HepG2 (cell line): ENCODE measurements at regions not wholly inside any gene's neighbourhood (a gene's known extent, or its start where the extent isn't known, plus 50 kb on each side); places are given as distances from the start of the nearest gene placed in this dataset.

Experiments
- ATAC-seq: fragments of 200-7000 bp; cut with Tn5 transposase; 3 replicates; pipeline ENCODE4 v1.9.1; 2020; ENCODE audit warnings: mild to moderate bottlenecking, moderate library complexity
- BruUV-seq: library from RNA; stranded (reverse); fragments of 400-500 nt; replicated peaks from 2 replicates; lab custom pipeline; 2021; lab: Mats Ljungman, UMichigan
- CTCF ChIA-PET: fragments of 300-600 bp; formaldehyde crosslinking; extraction: SDS; loops from one replicate; lab custom pipeline; 2021; ENCODE audit warnings: low total read pairs, inconsistent platforms, low intra/inter-chr PET ratio; lab: Yijun Ruan, JAX
- POLR2A ChIA-PET: fragments of 350-600 bp; sonication (Branson Sonifier 250); formaldehyde crosslinking; loops from one replicate; lab custom pipeline; 2020; ENCODE audit warnings: antibody characterized with exemption, inconsistent platforms; lab: Yijun Ruan, JAX
- DNase-seq: peaks from one replicate; pipeline ENCODE4 v3.0.0-alpha.2; 2015; ENCODE audit warnings: low spot score
- FAIRE-seq: peaks from 3 replicates; lab custom pipeline; 2011; peaks lifted over from hg19 to GRCh38; lab: Jason Lieb, UNC
- H2AFZ ChIP-seq: one replicate; pipeline ENCODE4 v1.6.1; 2011; ENCODE audit warnings: low read length, inconsistent platforms
- H3K27ac ChIP-seq: fragments of 300-600 bp; 3 replicates; pipeline ENCODE4 v1.8.0; 2011; ENCODE audit warnings: mixed run types, mild to moderate bottlenecking, mixed read lengths, low read length, inconsistent platforms; ENCODE audit not compliant: insufficient read depth; ENCODE audit errors: extremely low read length
- H3K27me3 ChIP-seq, 2 experiments: fragments of 200-600 bp in 1 of 2; 2 replicates in 1 of 2; 3 replicates in 1 of 2; pipeline versions ENCODE4 v1.6.0 to v1.8.0; 2011; ENCODE audit warnings: low read length in 2 of 2, mild to moderate bottlenecking in 2 of 2, moderate library complexity in 2 of 2, inconsistent platforms in 1 of 2; ENCODE audit not compliant: insufficient read depth in 2 of 2, control insufficient read depth in 1 of 2
- H3K36me3 ChIP-seq, 2 experiments: fragments of 200-600 bp in 1 of 2; replicated peaks in 1 of 2; 2 replicates in 1 of 2; 3 replicates in 1 of 2; pipeline versions ENCODE4 v1.5.1 to v1.8.0; 2011; ENCODE audit warnings: low read length in 2 of 2, inconsistent platforms in 1 of 2; ENCODE audit not compliant: insufficient read depth in 2 of 2, control insufficient read depth in 1 of 2
- H3K4me1 ChIP-seq: 2 replicates; pipeline ENCODE4 v1.5.1; 2012; ENCODE audit warnings: low read length, inconsistent platforms; ENCODE audit not compliant: insufficient read depth
- H3K4me2 ChIP-seq: 2 replicates; pipeline ENCODE4 v1.6.0; 2011; ENCODE audit warnings: low read depth, low read length, inconsistent platforms
- H3K4me3 ChIP-seq, 3 experiments: fragments of 200-600 bp in 1 of 3; sonication (generic), shearing (Covaris generic) in 1 of 3; replicated peaks in 1 of 3; 2 replicates each; pipeline ENCODE4 v1.5.1; 2011 to 2016; ENCODE audit warnings: low read length in 3 of 3, inconsistent platforms in 2 of 3, low read depth in 2 of 3, mild to moderate bottlenecking in 2 of 3, control low read depth in 1 of 3, mixed read lengths in 1 of 3; ENCODE audit not compliant: insufficient read depth in 1 of 3
- H3K79me2 ChIP-seq: one replicate; pipeline ENCODE4 v1.6.1; 2011; ENCODE audit warnings: low read length, inconsistent platforms; ENCODE audit not compliant: insufficient read depth
- H3K9ac ChIP-seq: 2 replicates; pipeline ENCODE4 v1.6.0; 2011; ENCODE audit warnings: mild to moderate bottlenecking, low read depth, low read length, inconsistent platforms; ENCODE audit not compliant: insufficient read depth
- H3K9me3 ChIP-seq: 2 replicates; pipeline ENCODE4 v1.5.1; 2012; ENCODE audit warnings: mild to moderate bottlenecking, low read length
- H4K20me1 ChIP-seq: 2 replicates; pipeline ENCODE4 v1.6.0; 2011; ENCODE audit warnings: inconsistent platforms, mild to moderate bottlenecking, low read length, moderate library complexity; ENCODE audit not compliant: insufficient read depth
- CREB1 ChIP-seq, 2 experiments: fragments of 450-650 bp in 1 of 2; IDR thresholded peaks; 2 replicates each; pipeline ENCODE4 v1.6.1; 2016 to 2017; ENCODE audit warnings: control low read depth in 1 of 2, mild to moderate bottlenecking in 1 of 2, missing compliant biosample characterization in 1 of 2, missing genetic modification characterization in 1 of 2
- GABPB1 ChIP-seq: IDR thresholded peaks from 2 replicates; pipeline ENCODE4 v1.6.1; 2016; ENCODE audit warnings: mild to moderate bottlenecking, missing genetic modification reagents, moderate library complexity, missing compliant biosample characterization
- MAF1 ChIP-seq: sonication (generic); formaldehyde crosslinking; IDR thresholded peaks from 2 replicates; pipeline ENCODE4 v1.5.0; 2020; ENCODE audit warnings: missing genetic modification reagents, borderline replicate concordance
- MAZ ChIP-seq, 2 experiments: sonication (generic) in 1 of 2; formaldehyde crosslinking in 1 of 2; IDR thresholded peaks; 2 replicates each; pipeline versions ENCODE4 v1.5.0 to v1.6.1; 2012 to 2020; ENCODE audit warnings: low read depth in 2 of 2, mild to moderate bottlenecking in 2 of 2, borderline replicate concordance in 1 of 2, improper control_type of control experiment in 1 of 2, low read length in 1 of 2, missing genetic modification reagents in 1 of 2, moderate library complexity in 1 of 2
- NCOA5 ChIP-seq: sonication (generic); formaldehyde crosslinking; IDR thresholded peaks from 2 replicates; pipeline ENCODE4 v1.4.0; 2020; ENCODE audit warnings: missing genetic modification reagents
- RFX5 ChIP-seq: IDR thresholded peaks from 2 replicates; pipeline ENCODE4 v1.6.1; 2011; ENCODE audit warnings: low read depth, low read length, improper control_type of control experiment
- XBP1 ChIP-seq: sonication (generic); formaldehyde crosslinking; IDR thresholded peaks from 2 replicates; pipeline ENCODE4 v1.5.0; 2020; ENCODE audit warnings: missing genetic modification reagents
- ZNF263 ChIP-seq: sonication (generic); formaldehyde crosslinking; IDR thresholded peaks from 2 replicates; pipeline ENCODE4 v1.4.0; 2020; ENCODE audit warnings: missing genetic modification reagents
- ZNF292 ChIP-seq: sonication (generic); formaldehyde crosslinking; IDR thresholded peaks from 2 replicates; pipeline ENCODE4 v1.8.1; 2022; ENCODE audit warnings: mild to moderate bottlenecking, low read depth, missing genetic modification reagents, borderline replicate concordance
- ZNF33B ChIP-seq: sonication (generic); formaldehyde crosslinking; IDR thresholded peaks from 2 replicates; pipeline ENCODE4 v1.5.1; 2020; ENCODE audit warnings: mild to moderate bottlenecking, missing genetic modification reagents
- ZNF496 ChIP-seq: sonication (generic); formaldehyde crosslinking; IDR thresholded peaks from 2 replicates; pipeline ENCODE4 v1.8.1; 2023; ENCODE audit warnings: mild to moderate bottlenecking, moderate library complexity, missing genetic modification reagents; ENCODE audit not compliant: insufficient replicate concordance
- ZNF564 ChIP-seq: sonication (generic); formaldehyde crosslinking; IDR thresholded peaks from 2 replicates; pipeline ENCODE4 v1.8.1; 2023; ENCODE audit warnings: mild to moderate bottlenecking, missing genetic modification reagents
- ZNF768 ChIP-seq: sonication (generic); formaldehyde crosslinking; IDR thresholded peaks from 2 replicates; pipeline ENCODE4 v1.4.0; 2020; ENCODE audit warnings: missing genetic modification reagents
- in situ Hi-C: cut with HindIII; loops from 2 replicates; pipeline ENCODE4 v1.10.0; 2017; ENCODE audit warnings: low pct_unique_long_range_greater_than_20kb; ENCODE audit not compliant: extremely low pct_ligation_motif_present
- intact Hi-C: fragments of 100-400 bp; cut with micrococcal nuclease; formaldehyde crosslinking; loops from one replicate; pipeline ENCODE4 v1.10.0; 2022; ENCODE audit not compliant: unreplicated experiment
- TF ChIP-seq, protein P1 (sequence below): sonication (generic); formaldehyde crosslinking; IDR thresholded peaks from 2 replicates; pipeline ENCODE4 v1.8.0; 2022; ENCODE audit warnings: missing genetic modification reagents, low read depth, mild to moderate bottlenecking, borderline replicate concordance
- TF ChIP-seq, protein P2 (sequence below): sonication (generic); formaldehyde crosslinking; IDR thresholded peaks from 2 replicates; pipeline ENCODE4 v1.4.0; 2020; ENCODE audit warnings: missing genetic modification reagents
- TF ChIP-seq, protein P3 (sequence below): sonication (generic); formaldehyde crosslinking; IDR thresholded peaks from 2 replicates; pipeline ENCODE4 v1.4.0; 2020; ENCODE audit warnings: mild to moderate bottlenecking, missing genetic modification reagents

DNA sequence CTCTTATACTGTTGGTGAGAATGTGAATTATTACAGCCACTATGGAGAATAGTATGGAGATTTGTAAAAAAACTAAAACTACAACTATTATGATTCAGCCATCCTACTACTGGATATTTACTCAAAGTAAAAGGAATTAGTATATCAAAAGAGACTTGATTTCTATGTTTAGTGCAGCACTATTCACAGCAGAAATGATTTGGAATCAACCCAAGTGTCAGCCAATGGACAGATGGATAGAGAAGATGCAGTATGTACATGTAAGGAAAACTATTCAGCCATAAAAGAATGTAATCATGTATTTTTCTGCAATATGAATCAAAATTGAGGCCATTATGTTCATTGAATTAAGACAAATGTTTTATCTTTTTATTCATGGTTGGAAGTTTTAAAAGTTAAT, 1705.5 kb downstream of the SLITRK1 start:
- Histone ChIP-seq H3K36me3 (no peaks in the 10 kb centered on the region), H3K9ac (no peak overlapping the region), H2AFZ (no peak overlapping the region), H3K9me3 (no peaks in the 10 kb centered on the region), H3K27me3 (no peaks in the 10 kb centered on the region), H4K20me1 (no peaks in the 10 kb centered on the region), H3K27ac (no peak overlapping the region), H3K4me2 (no peak overlapping the region), H3K4me3 (no peak overlapping the region), H3K79me2 (no peaks in the 10 kb centered on the region), H3K4me1 (no peaks in the 10 kb centered on the region)
- ChIA-PET CTCF (no interaction called here), POLR2A (no interaction called here)
- ATAC-seq, result no peak
- no TSS peak for BruUV-seq
- intact Hi-C loops, result no loop called here
- no peak for DNase-seq
- no peak for FAIRE-seq
- in situ Hi-C loops, result no loop called here
- TF ChIP-seq, protein P1, sequence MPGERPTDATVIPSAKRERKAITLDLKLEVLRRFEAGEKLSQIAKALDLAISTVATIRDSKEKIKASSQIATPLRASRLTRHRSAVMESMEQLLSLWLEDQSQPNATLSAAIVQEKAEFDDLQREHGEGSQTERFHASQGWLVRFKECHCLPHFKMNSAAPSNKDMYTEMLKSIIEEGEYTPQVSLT (CRISPR knock-in tag), result no peak
- TF ChIP-seq ZNF33B (no peak), NCOA5 (no peak), XBP1 (CRISPR knock-in tag) (no peak), ZNF496 (CRISPR knock-in tag) (no peak), ZNF564 (CRISPR knock-in tag) (no peak), CREB1 (IDR thresholded peaks at IDR 0.05) (no peak), CREB1 (CRISPR knock-in tag; IDR thresholded peaks at IDR 0.05) (no peak), ZNF768 (CRISPR knock-in tag) (no peak), GABPB1 (CRISPR knock-in tag) (no peak), ZNF292 (CRISPR knock-in tag) (no peak), RFX5 (no peak), MAZ (IDR thresholded peaks at IDR 0.05; ENCODE audit: borderline replicate concordance, low read depth, low read length) (no peak), MAZ (CRISPR knock-in tag; IDR thresholded peaks at IDR 0.05; ENCODE audit: low read depth) (no peak), ZNF263 (CRISPR knock-in tag) (no peak), MAF1 (CRISPR knock-in tag) (no peak)
- TF ChIP-seq, protein P2, sequence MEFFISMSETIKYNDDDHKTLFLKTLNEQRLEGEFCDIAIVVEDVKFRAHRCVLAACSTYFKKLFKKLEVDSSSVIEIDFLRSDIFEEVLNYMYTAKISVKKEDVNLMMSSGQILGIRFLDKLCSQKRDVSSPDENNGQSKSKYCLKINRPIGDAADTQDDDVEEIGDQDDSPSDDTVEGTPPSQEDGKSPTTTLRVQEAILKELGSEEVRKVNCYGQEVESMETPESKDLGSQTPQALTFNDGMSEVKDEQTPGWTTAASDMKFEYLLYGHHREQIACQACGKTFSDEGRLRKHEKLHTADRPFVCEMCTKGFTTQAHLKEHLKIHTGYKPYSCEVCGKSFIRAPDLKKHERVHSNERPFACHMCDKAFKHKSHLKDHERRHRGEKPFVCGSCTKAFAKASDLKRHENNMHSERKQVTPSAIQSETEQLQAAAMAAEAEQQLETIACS, result no peak
- TF ChIP-seq, protein P3, sequence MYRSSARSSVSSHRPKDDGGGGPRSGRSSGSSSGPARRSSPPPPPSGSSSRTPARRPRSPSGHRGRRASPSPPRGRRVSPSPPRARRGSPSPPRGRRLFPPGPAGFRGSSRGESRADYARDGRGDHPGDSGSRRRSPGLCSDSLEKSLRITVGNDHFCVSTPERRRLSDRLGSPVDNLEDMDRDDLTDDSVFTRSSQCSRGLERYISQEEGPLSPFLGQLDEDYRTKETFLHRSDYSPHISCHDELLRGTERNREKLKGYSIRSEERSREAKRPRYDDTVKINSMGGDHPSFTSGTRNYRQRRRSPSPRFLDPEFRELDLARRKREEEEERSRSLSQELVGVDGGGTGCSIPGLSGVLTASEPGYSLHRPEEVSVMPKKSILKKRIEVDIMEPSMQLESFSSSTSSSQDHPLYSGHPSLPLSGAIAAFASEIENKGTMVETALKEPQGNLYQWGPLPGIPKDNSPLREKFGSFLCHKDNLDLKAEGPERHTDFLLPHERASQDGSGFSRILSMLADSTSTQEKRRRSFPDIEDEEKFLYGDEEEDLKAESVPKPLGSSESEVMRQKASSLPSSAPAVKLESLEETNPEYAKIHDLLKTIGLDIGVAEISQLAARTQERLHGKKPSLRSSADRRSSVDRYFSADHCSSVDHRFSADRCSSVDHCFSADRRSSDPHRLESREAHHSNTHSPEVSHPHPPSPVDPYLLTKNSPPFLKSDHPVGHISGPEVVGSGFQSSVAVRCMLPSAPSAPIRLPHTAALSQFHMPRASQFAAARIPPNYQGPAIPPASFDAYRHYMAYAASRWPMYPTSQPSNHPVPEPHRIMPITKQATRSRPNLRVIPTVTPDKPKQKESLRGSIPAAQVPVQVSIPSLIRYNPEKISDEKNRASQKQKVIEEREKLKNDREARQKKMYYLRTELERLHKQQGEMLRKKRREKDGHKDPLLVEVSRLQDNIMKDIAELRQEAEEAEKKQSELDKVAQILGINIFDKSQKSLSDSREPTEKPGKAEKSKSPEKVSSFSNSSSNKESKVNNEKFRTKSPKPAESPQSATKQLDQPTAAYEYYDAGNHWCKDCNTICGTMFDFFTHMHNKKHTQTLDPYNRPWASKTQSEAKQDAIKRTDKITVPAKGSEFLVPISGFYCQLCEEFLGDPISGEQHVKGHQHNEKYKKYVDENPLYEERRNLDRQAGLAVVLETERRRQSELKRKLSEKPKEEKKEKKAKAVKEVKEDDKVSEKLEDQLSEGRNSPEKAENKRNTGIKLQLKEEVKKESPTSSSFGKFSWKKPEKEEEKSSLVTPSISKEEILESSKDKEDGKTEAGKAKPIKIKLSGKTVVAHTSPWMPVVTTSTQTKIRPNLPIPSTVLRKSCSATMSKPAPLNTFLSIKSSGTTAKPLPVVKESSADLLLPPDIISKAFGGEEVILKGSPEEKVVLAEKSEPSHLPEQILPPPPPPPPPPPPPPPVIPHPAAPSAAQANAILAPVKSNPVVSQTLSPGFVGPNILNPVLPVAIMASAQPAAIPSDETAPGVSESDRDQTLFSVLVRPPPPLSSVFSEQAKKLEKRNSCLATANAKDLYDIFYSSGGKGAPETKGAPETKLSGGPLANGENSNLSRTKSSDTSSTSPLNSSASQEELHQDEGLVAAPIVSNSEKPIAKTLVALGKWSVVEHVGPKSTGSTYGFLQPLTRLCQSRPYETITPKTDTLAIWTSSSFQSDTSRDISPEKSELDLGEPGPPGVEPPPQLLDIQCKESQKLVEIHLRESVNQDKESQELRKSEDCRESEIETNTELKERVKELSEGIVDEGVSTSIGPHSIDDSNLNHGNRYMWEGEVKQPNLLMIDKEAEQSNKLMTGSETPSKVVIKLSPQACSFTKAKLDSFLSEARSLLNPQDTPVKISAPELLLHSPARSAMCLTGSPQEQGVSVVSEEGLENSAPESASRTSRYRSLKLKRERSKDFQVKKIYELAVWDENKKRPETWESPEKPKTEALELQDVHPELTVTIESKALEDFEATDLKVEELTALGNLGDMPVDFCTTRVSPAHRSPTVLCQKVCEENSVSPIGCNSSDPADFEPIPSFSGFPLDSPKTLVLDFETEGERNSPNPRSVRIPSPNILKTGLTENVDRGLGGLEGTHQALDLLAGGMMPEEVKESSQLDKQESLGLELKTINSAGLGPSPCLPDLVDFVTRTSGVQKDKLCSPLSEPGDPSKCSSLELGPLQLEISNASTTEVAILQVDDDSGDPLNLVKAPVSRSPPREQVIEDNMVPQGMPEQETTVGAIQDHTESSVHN (CRISPR knock-in tag), result no peak
